ENCODE measurements at regions not wholly inside any gene's neighbourhood (a gene's known extent, or its start where the extent isn't known, plus 50 kb on each side); places are given as distances from the start of the nearest gene placed in this dataset.

DNA sequence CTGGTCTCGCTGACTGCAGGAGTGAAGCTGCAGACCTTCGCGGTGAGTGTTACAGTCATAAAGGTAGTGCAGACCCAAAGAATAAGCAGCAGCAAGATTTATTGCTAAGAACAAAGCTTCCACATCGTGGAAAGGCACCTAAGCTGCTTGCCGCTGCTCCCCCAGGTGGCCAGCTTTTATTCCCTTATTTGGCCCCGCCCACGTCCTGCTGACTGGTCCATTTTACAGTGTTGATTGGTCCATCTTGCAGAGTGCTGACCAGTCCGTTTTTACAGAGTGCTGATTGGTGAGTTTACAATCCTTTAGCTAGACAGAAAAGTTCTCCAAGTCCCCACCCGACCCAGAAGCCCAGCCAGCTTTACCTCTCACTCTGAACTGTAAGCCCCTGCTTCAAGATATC lies 227.8 kb downstream of the ABCC12 start:
- H3K4me2 ChIP-seq (ENCODE audit: low read length): no peak overlapping the region
- no peaks in the 10 kb centered on the region for H3K9me3 ChIP-seq (replicated peaks; ENCODE audit: low read length)
- no peak overlapping the region for H3K9ac ChIP-seq (ENCODE audit: low read depth, low read length)
- no peaks in the 10 kb centered on the region for H3K4me1 ChIP-seq (ENCODE audit: control insufficient read depth, insufficient read depth, low read length)
- H3K27me3 ChIP-seq (ENCODE audit: control insufficient read depth, insufficient read depth, low read length): peaks cover 3% of the 10 kb centered on the region
- H3K36me3 ChIP-seq (ENCODE audit: insufficient read depth, low read length): no peaks in the 10 kb centered on the region
- no peak overlapping the region for H3K4me3 ChIP-seq (ENCODE audit: low read length)

DNA sequence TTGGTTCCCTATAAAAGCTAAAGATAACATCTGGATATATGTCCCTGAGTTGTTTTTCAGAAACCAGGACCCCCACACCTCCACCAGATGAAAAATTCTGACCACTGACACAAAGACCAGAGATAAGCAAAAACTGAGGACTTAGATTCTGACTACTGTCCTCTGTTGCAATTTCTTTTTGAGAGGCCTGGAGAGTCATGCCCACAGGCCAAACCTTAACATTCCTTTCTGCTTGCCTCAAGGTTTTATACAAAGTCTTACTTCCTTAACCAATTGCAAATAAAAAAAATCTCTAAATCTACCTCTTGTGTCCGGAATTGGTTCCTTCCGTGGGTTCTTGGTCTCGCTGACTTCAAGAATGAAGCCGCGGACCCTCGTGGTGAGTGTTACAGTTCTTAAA lies 228.5 kb downstream of the ABCC12 start:
- Histone ChIP-seq H3K4me1 (ENCODE audit: control insufficient read depth, insufficient read depth, low read length) (no peaks in the 10 kb centered on the region), H3K27me3 (ENCODE audit: control insufficient read depth, insufficient read depth, low read length) (peaks cover 3% of the 10 kb centered on the region), H3K4me2 (ENCODE audit: low read length) (no peak overlapping the region), H3K4me3 (ENCODE audit: low read length) (no peak overlapping the region), H3K36me3 (ENCODE audit: insufficient read depth, low read length) (no peaks in the 10 kb centered on the region), H3K9ac (ENCODE audit: low read depth, low read length) (no peak overlapping the region), H3K9me3 (replicated peaks; ENCODE audit: low read length) (no peaks in the 10 kb centered on the region)

DNA sequence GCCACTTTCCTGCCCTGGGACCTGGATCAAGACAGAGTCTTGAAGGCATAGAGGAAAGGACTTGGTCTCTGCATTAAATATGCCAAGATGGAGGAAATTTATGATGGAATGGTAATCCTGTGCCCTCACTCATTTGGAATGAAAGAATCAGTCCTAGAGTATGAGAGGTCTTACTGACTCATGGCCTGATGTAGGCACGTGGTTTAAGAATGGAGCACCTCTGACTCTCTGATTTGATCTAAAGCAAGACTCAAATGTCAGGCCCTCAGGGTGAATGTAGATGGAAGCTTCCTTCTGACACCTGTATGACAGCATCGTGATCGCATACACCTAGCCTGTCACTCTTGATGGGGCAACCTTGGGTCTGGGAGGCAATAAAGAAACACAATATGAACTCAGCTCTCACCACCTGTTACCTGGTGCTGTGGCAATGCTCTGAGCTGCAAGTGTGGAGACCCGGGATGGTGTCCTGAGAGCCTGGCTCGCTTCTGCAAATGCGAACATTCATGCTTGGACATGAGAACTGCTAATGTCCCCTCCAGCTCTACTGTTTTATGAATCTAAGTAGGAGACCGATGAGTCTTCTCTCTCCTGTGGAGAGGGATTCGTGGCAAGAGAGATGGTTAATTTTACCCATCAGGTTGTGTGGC lies 229.9 kb downstream of the ABCC12 start:
- H3K4me3 ChIP-seq (ENCODE audit: low read length): no peak overlapping the region
- H3K36me3 ChIP-seq (ENCODE audit: insufficient read depth, low read length): no peaks in the 10 kb centered on the region
- H3K27me3 ChIP-seq (ENCODE audit: control insufficient read depth, insufficient read depth, low read length): peaks cover 8% of the 10 kb centered on the region

DNA sequence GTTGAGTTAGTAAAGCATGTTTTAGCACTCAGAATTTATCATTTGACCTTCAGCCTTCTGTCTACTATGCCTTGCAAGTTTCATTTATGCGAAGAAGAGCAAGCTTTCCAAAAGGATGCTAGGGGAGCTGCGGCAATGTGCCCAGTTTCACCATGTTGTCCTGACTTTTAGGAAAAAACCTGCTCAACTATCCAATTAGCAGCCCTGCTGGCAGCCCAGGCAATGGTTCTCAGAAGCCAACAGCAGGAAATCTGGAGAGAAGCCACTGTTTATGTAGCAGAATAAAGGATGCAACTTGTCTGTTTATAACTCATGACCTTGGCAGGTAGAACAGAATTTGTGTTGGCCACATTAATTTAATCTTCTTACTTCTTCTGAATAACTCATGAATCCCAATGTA lies 230.8 kb downstream of the ABCC12 start:
- no peaks in the 10 kb centered on the region for H3K36me3 ChIP-seq (ENCODE audit: insufficient read depth, low read length)
- no peak overlapping the region for H3K4me2 ChIP-seq (ENCODE audit: low read length)
- H3K27me3 ChIP-seq (ENCODE audit: control insufficient read depth, insufficient read depth, low read length): peaks cover 8% of the 10 kb centered on the region
- no peaks in the 10 kb centered on the region for H3K9me3 ChIP-seq (replicated peaks; ENCODE audit: low read length)
- no peaks in the 10 kb centered on the region for H3K4me1 ChIP-seq (ENCODE audit: control insufficient read depth, insufficient read depth, low read length)
- H3K9ac ChIP-seq (ENCODE audit: low read depth, low read length): no peak overlapping the region
- H3K4me3 ChIP-seq (ENCODE audit: low read length): no peak overlapping the region

More for the DNA sequence above, 229.9 kb downstream of the ABCC12 start:
- no peaks in the 10 kb centered on the region for H3K9me3 ChIP-seq (replicated peaks; ENCODE audit: low read length)
- H3K9ac ChIP-seq (ENCODE audit: low read depth, low read length): no peak overlapping the region
- H3K4me1 ChIP-seq (ENCODE audit: control insufficient read depth, insufficient read depth, low read length): no peaks in the 10 kb centered on the region
- no peak overlapping the region for H3K4me2 ChIP-seq (ENCODE audit: low read length)

DNA sequence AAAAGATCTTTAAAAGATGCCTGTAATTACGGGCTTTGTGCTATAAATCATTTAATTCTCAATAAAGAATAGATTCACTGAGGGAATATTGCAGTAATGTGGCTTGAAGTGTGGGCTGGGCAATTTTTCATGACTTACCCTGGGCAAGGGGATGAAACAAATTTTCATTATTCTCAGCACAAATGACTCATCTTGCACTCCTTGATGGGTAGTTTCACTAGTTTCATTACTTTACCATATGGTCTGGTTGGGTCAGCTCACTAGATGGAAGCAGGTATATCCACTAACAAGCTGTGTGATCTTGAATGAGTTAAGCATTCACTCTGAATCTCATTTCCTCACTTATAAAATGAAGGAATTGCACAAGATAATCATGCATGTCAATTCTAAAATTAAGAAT lies 234.3 kb downstream of the ABCC12 start:
- Histone ChIP-seq H3K4me3 (ENCODE audit: low read length) (no peak overlapping the region), H3K4me2 (ENCODE audit: low read length) (no peak overlapping the region), H3K27me3 (ENCODE audit: control insufficient read depth, insufficient read depth, low read length) (peaks cover 12% of the 10 kb centered on the region), H3K9me3 (replicated peaks; ENCODE audit: low read length) (no peaks in the 10 kb centered on the region), H3K4me1 (ENCODE audit: control insufficient read depth, insufficient read depth, low read length) (no peaks in the 10 kb centered on the region), H3K9ac (ENCODE audit: low read depth, low read length) (no peak overlapping the region), H3K36me3 (ENCODE audit: insufficient read depth, low read length) (no peaks in the 10 kb centered on the region)

DNA sequence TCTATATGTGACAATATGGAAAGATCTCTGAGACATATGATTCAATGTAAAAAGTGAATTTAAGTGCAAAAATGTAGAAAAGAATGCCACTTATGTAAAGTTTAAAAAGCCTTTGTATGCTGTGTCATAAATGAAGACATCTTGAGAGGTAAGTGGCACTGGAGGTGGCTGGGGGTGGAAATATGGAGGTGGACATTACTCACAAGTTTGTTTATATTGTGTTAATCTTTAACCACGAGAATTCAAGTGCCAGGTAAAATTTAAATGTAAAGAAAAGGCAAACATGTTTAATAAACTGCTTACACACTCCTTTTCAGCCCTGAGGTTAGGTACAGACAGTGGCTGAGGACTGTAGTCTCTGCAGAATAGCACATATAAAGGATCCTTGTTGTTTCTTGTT lies 235.1 kb downstream of the ABCC12 start:
- no peaks in the 10 kb centered on the region for H3K9me3 ChIP-seq (replicated peaks; ENCODE audit: low read length)

DNA sequence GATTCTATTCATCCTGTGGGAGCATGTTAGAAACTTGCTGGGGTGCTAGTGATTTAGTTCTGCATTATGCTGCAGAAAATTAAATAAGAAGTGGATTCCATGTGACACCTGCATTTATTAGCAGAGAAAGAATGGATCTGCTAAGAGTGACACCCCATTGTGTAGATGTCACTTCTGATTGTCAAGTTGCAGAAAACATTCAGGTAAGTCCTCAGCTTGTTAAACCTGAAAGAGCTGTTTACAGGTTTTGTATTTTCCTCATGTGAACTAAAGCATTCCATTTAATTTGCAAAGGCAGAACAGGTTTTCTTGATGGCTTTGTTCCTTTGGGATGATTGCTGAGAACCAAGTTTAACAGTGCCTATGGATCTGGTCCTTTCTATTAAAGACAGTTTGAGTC lies 238.7 kb downstream of the ABCC12 start:
- Histone ChIP-seq H3K4me3 (ENCODE audit: low read length) (no peak overlapping the region), H3K9me3 (replicated peaks; ENCODE audit: low read length) (no peaks in the 10 kb centered on the region), H3K27me3 (ENCODE audit: control insufficient read depth, insufficient read depth, low read length) (peaks cover 9% of the 10 kb centered on the region), H3K4me2 (ENCODE audit: low read length) (no peak overlapping the region), H3K36me3 (ENCODE audit: insufficient read depth, low read length) (no peaks in the 10 kb centered on the region), H3K9ac (ENCODE audit: low read depth, low read length) (no peak overlapping the region), H3K4me1 (ENCODE audit: control insufficient read depth, insufficient read depth, low read length) (no peaks in the 10 kb centered on the region)

More for the DNA sequence above, 235.1 kb downstream of the ABCC12 start:
- H3K4me2 ChIP-seq (ENCODE audit: low read length): no peak overlapping the region
- peaks cover 12% of the 10 kb centered on the region for H3K27me3 ChIP-seq (ENCODE audit: control insufficient read depth, insufficient read depth, low read length)
- no peak overlapping the region for H3K4me3 ChIP-seq (ENCODE audit: low read length)
- H3K9ac ChIP-seq (ENCODE audit: low read depth, low read length): no peak overlapping the region
- no peaks in the 10 kb centered on the region for H3K4me1 ChIP-seq (ENCODE audit: control insufficient read depth, insufficient read depth, low read length)
- no peaks in the 10 kb centered on the region for H3K36me3 ChIP-seq (ENCODE audit: insufficient read depth, low read length)

DNA sequence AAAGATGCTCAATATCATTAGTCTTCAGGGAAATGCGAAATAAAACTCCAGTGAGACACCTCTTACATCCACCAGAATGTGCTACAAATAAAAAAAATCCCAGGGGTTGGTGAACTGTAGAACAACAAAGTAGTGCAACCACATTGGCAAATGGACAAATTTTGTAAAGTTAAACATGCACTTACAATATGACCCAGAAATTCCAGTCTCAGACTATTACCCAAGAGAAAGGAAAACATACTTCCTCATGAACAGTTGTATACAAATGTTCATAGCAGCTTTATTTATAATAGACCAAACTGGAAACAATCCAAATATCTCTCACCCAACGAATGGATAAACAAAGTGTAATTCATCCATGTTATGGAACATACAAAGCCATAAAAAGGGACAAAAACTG lies 239.5 kb downstream of the ABCC12 start:
- no peaks in the 10 kb centered on the region for H3K9me3 ChIP-seq (replicated peaks; ENCODE audit: low read length)
- H3K4me3 ChIP-seq (ENCODE audit: low read length): no peak overlapping the region
- H3K9ac ChIP-seq (ENCODE audit: low read depth, low read length): no peak overlapping the region
- H3K4me1 ChIP-seq (ENCODE audit: control insufficient read depth, insufficient read depth, low read length): no peaks in the 10 kb centered on the region
- H3K4me2 ChIP-seq (ENCODE audit: low read length): no peak overlapping the region
- H3K36me3 ChIP-seq (ENCODE audit: insufficient read depth, low read length): no peaks in the 10 kb centered on the region
- peaks cover 5% of the 10 kb centered on the region for H3K27me3 ChIP-seq (ENCODE audit: control insufficient read depth, insufficient read depth, low read length)

DNA sequence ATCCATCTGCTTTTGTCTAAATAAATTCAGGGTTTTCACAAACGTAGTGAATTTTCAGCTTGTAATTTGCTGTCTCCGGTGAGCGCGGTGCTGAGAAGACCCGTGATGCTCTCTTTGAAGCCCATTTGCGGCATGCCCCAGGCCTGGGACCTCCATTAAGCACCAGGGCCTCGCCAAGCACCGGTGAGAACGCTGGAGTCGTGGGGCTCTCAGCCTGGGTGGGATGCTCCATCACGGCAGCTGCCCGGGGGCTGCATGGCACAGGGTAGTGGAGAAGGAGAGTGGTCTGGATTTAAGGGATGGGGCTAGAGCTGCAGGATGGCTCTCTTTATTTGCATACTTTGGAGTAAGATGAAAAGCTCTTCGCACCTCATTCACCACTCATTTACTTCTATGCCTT lies 248.7 kb downstream of the ABCC12 start:
- H3K27me3 ChIP-seq (ENCODE audit: control insufficient read depth, insufficient read depth, low read length): peaks cover 3% of the 10 kb centered on the region
- no peak overlapping the region for H3K4me3 ChIP-seq (ENCODE audit: low read length)
- H3K9ac ChIP-seq (ENCODE audit: low read depth, low read length): no peak overlapping the region
- no peaks in the 10 kb centered on the region for H3K4me1 ChIP-seq (ENCODE audit: control insufficient read depth, insufficient read depth, low read length)
- no peak overlapping the region for H3K4me2 ChIP-seq (ENCODE audit: low read length)
- H3K36me3 ChIP-seq (ENCODE audit: insufficient read depth, low read length): no peaks in the 10 kb centered on the region
- no peaks in the 10 kb centered on the region for H3K9me3 ChIP-seq (replicated peaks; ENCODE audit: low read length)

DNA sequence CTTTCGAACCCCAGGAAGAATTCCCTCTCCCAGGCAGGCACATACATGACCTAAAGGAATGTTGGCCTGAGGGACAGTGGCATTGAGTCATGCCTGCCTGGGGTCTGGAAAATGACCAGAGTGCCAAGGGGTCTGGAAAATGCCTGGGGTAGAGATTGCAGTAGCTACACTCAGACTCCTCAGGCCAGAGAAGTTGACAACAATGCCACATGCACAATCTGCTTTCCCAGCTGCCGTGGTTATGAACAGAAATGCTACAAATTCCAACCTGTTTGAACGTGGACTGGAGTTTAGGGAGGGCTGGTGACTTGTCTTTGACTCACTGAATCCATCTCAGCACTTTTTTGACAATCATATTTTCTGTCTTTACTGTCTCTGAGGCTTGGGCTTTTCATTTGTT lies 250.0 kb downstream of the ABCC12 start:
- Histone ChIP-seq H3K4me2 (ENCODE audit: low read length) (no peak overlapping the region), H3K4me3 (ENCODE audit: low read length) (no peak overlapping the region), H3K4me1 (ENCODE audit: control insufficient read depth, insufficient read depth, low read length) (no peaks in the 10 kb centered on the region), H3K27me3 (ENCODE audit: control insufficient read depth, insufficient read depth, low read length) (peaks cover 3% of the 10 kb centered on the region), H3K9me3 (replicated peaks; ENCODE audit: low read length) (no peaks in the 10 kb centered on the region), H3K9ac (ENCODE audit: low read depth, low read length) (no peak overlapping the region), H3K36me3 (ENCODE audit: insufficient read depth, low read length) (no peaks in the 10 kb centered on the region)

DNA sequence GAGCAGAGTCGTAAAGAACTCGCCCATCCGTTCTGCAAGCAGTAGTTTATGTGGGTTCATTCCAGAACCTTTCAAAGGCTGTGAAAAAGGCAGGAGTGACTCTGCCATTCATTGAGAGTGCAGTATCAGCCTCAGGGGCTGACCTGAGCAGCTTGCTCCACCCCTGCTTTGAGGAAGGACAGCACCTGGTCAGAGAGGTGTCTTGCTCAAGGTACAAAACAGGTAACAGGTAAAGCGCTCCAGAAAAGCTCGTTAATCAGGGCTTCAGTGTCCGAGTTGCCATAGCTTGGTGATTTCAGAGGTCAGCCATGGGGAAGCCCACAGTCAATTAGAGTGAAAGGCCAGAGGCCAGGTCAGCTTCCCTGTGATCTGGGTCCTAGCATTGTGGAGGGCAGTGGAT lies 251.1 kb downstream of the ABCC12 start:
- Histone ChIP-seq H3K4me1 (ENCODE audit: control insufficient read depth, insufficient read depth, low read length) (no peaks in the 10 kb centered on the region), H3K4me3 (ENCODE audit: low read length) (no peak overlapping the region), H3K36me3 (ENCODE audit: insufficient read depth, low read length) (no peaks in the 10 kb centered on the region), H3K9me3 (replicated peaks; ENCODE audit: low read length) (no peaks in the 10 kb centered on the region), H3K9ac (ENCODE audit: low read depth, low read length) (no peak overlapping the region), H3K4me2 (ENCODE audit: low read length) (no peak overlapping the region), H3K27me3 (ENCODE audit: control insufficient read depth, insufficient read depth, low read length) (peaks cover 3% of the 10 kb centered on the region)

DNA sequence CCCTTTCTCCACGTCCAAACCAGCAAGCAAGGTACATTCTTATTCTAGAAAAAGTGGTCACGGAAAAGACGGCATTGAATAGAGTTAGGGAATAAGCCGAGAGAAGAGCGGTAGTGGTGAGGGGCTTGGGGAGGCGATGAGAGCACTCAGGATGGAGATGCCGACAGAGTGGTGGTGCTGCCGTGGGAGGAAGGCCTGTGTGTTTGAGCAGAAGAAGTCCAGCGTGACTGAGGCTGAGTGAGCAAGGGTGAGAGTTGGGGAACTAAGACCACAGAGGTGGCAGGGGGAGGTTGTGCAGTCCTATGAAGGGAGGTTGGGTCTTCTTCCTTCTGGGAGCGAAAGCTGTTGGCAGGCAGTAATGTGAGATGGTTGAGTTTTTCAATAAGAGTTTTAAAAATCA lies 252.3 kb downstream of the ABCC12 start:
- peaks cover 3% of the 10 kb centered on the region for H3K27me3 ChIP-seq (ENCODE audit: control insufficient read depth, insufficient read depth, low read length)
- no peaks in the 10 kb centered on the region for H3K9me3 ChIP-seq (replicated peaks; ENCODE audit: low read length)
- H3K4me2 ChIP-seq (ENCODE audit: low read length): no peak overlapping the region
- H3K4me1 ChIP-seq (ENCODE audit: control insufficient read depth, insufficient read depth, low read length): no peaks in the 10 kb centered on the region
- H3K36me3 ChIP-seq (ENCODE audit: insufficient read depth, low read length): no peaks in the 10 kb centered on the region
- no peak overlapping the region for H3K4me3 ChIP-seq (ENCODE audit: low read length)
- H3K9ac ChIP-seq (ENCODE audit: low read depth, low read length): no peak overlapping the region

All from skeletal muscle satellite cell (primary cell).